Epithelial cell of esophagus (primary cell): ENCODE measurements at regions not wholly inside any gene's neighbourhood (a gene's known extent, or its start where the extent isn't known, plus 50 kb on each side); places are given as distances from the start of the nearest gene placed in this dataset.

ENCODE experiments used
- DNase-seq: peaks from one replicate; pipeline ENCODE4 v3.0.0; 2010; ENCODE audit warnings: low read depth
- H3K4me3 ChIP-seq: 2 replicates; pipeline ENCODE4 v1.5.1; 2011; ENCODE audit warnings: mild to moderate bottlenecking, low read length, control low read depth
- CTCF ChIP-seq: IDR thresholded peaks from 2 replicates; pipeline ENCODE4 v1.5.1; 2011; ENCODE audit warnings: low read depth, mild to moderate bottlenecking, low read length, control low read depth, inconsistent platforms; ENCODE audit not compliant: insufficient read depth; ENCODE audit errors: missing control alignments

DNA sequence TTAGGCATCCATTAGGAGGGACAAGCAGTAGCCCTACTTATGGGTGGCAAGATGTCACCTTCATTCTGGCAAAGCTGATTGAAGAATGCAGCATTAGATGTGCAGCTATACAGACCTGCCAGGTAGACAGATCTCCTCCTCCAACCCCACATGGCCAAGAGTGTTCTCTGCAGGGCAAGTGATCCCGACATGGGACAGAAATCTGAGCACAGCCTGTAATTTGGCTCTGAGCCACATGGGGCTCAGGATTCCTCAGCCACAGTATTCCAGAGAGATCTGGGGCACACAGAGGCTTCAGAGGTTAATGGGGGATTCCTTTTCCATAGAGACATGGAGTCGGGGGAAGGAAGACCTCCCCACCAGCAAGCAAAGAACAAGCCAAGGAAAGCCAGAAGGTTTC, 58.7 kb upstream of the GDF10 start:
- no peak for DNase-seq
- no peak overlapping the region for H3K4me3 ChIP-seq
- TF ChIP-seq CTCF: no peak

DNA sequence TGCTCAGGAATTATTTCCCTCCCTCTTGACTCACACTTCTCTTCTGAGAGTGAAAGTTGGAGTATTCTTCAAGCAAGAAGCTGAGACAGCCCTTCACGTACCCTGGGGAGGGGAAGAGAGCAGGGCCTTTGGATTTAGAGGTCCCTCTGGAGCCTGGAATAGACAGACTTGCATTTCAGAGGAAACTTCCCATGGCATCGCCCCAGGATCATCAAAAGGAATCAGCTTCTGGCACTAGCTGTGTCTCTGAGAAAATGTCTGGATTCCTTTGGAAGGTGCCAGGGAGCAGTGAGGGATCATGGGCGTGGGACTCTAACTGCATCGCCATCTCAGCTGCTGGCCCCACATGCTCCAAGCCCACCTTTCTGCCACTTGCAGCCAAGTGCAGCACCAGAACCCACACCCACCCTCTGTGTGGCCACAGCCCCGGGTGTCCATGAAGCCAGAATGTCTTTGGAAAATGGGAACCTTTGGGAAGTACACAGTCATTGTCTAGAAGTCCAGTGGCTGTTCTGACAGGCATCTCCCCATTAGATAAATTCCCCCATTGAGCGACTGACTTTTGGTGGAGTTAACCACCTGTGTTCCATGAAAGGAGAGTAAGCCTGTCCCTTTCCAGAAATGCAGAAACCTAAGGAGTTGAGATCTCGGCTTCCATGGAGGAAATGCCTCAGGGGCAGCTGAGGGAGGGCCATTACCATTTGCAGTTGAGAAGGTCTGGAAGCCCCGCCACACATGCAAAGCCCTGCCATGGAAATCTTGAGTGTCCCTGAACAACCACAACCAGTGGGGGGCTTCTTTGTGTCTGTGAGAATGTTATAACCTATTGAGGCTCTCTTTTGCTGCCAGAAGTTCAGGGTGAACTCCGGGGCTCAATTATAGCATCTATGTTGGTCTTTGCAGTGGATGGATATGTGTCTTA, 57.8 kb upstream of the GDF10 start:
- TF ChIP-seq CTCF: no peak
- H3K4me3 ChIP-seq: no peak overlapping the region
- DNase-seq: no peak

DNA sequence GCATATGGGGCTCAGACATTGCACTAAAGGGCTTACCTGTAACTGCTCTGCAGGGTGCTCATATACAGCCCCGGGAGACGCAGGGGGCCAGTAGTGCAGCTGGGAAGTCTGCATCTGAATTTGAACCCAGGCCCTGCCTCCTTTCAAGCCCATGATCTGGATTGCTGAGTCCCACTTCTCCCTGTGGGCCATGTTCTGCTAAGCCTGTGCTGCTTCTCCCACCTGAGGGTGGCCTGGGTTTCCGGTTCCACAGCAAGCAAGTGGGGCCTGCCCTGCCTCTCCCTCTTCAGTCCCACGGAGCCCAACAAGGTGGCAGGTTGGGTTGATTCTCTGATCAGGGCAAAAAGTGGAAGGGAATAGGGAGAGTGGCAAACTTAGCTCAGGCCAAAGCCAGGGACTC, 56.6 kb upstream of the GDF10 start:
- DNase-seq: no peak
- no peak overlapping the region for H3K4me3 ChIP-seq
- no peak for TF ChIP-seq CTCF

- no peak overlapping the region for H3K4me3 ChIP-seq
- no peak for TF ChIP-seq CTCF
- no peak for DNase-seq
These were observed 56.2 kb upstream of the GDF10 start for GRCh38 chr10:47243791-47244190.

DNA sequence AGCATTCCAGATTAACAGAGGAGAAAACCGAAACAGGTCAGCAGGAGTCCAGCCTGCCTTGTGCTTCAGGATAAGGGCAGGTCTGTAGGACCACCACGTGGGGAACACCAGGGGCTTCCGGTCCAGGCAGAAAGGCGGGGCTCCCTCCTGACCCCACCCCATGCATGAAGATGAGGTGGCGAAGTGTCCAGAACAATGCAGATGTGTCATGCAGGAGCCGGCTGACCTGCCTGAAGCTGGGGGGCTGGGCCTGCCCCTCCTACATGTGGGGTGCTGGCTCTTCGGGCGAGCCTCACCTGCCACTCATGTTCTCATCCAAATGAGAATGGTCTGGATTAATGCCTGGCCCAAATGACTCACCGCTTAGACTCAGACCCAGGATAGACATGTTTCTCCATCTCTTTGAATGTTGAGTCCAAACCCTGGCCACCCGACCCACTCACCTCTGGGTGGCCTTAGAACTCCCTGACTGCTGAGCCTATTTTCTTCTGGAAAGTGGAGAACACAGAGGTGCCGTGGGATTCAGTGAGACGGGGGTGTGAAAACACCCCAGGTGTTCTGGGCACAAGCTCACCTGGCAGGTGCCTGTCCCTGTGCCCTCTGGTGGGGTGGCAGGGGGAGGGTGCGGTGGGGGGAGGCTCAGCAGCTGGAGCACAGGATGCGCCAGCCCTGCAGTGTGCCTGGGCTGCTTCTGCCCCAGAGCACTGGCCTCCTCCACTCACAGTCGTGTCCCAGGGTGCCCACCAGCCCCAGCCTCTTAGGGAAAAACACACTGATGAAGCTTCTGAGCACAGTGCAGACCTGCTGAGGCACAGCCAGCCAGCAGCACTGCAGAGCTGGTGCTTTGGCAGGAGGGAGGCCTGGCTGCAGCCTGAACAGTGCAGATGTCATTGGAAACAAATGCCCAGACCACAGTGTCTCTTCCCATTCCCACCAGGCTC, 55.2 kb upstream of the GDF10 start:
- no peak for TF ChIP-seq CTCF
- DNase-seq: no peak
- H3K4me3 ChIP-seq: no peak overlapping the region

DNA sequence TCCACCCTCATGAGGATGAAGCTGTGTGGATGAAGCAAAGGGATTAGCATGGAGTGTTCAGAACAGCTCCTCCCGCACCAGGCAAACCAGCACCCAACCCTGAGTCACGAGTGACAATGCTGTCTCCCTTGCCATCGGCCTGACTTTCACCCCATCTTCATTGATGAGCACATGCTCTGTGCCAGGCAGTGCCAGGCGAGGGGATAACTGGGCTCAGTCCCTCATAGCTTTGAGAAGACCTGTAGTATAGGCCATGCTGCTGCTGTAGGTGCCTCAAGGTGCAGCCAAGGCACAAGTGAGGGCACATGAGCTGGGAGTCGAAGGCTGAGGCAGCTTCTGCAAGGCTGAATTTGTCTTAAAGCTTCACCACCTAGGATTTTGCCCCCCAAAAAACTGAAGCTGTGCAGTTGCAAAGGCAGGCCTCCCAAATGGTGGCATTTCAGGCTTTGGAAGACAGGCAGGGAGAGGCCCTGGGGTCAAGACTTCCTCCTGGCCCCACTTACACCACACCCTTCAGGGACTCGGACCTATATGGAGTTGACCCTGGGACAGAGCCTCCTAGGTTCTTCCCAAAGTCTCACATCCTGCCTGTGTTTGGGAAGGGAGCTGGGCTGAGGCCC, 54.2 kb upstream of the GDF10 start:
- no peak overlapping the region for H3K4me3 ChIP-seq
- DNase-seq: no peak
- no peak for TF ChIP-seq CTCF
